Loucy (cell line): ENCODE measurements at regions not wholly inside any gene's neighbourhood (a gene's known extent, or its start where the extent isn't known, plus 50 kb on each side); places are given as distances from the start of the nearest gene placed in this dataset.

Experiments used
- H2AFZ ChIP-seq: fragments of 200-600 bp; sonication (generic); 2 replicates; pipeline ENCODE4 v1.6.0; 2016; ENCODE audit warnings: antibody characterized with exemption, mild to moderate bottlenecking, low read length, moderate library complexity
- H3F3A ChIP-seq: fragments of 200-600 bp; 2 replicates; pipeline ENCODE4 v1.6.0; 2016; ENCODE audit warnings: antibody characterized with exemption, low read depth, mild to moderate bottlenecking
- H3K27me3 ChIP-seq: fragments of 200-600 bp; sonication (generic); 2 replicates; pipeline ENCODE4 v1.6.1; 2014; ENCODE audit warnings: low read length, mild to moderate bottlenecking; ENCODE audit not compliant: insufficient read depth, poor library complexity, severe bottlenecking
- H3K36me3 ChIP-seq: fragments of 200-600 bp; sonication (generic); 2 replicates; pipeline ENCODE4 v1.6.1; 2016; ENCODE audit warnings: low read length; ENCODE audit not compliant: insufficient read depth
- H3K4me1 ChIP-seq: fragments of 200-600 bp; sonication (generic); 2 replicates; pipeline ENCODE4 v1.5.1; 2014; ENCODE audit warnings: low read length, mild to moderate bottlenecking; ENCODE audit not compliant: insufficient read depth, poor library complexity, severe bottlenecking
- H3K4me2 ChIP-seq: fragments of 200-600 bp; sonication (generic); 2 replicates; pipeline ENCODE4 v1.6.0; 2014; ENCODE audit warnings: antibody characterized with exemption, low read length, low read depth, mild to moderate bottlenecking; ENCODE audit not compliant: poor library complexity, severe bottlenecking
- H3K4me3 ChIP-seq: fragments of 200-600 bp; sonication (generic); 2 replicates; pipeline ENCODE4 v1.5.1; 2014; ENCODE audit warnings: low read length, mild to moderate bottlenecking, mixed read lengths; ENCODE audit not compliant: poor library complexity, severe bottlenecking
- H3K79me2 ChIP-seq: fragments of 200-600 bp; sonication (generic); 2 replicates; pipeline ENCODE4 v1.6.1; 2014; ENCODE audit warnings: low read length; ENCODE audit not compliant: insufficient read depth
- H3K9ac ChIP-seq: fragments of 200-600 bp; sonication (generic); 2 replicates; pipeline ENCODE4 v1.6.0; 2014; ENCODE audit warnings: mild to moderate bottlenecking, low read depth, low read length, moderate library complexity; ENCODE audit not compliant: poor library complexity, severe bottlenecking
- H3K9me2 ChIP-seq: fragments of 200-600 bp; sonication (generic); replicated peaks from 2 replicates; pipeline ENCODE4 v1.6.1; 2016; ENCODE audit warnings: low read depth, low read length, mixed read lengths
- H3K9me3 ChIP-seq: fragments of 200-600 bp; sonication (generic); 2 replicates; pipeline ENCODE4 v1.6.1; 2014; ENCODE audit warnings: mild to moderate bottlenecking, antibody characterized with exemption, low read length, low read depth; ENCODE audit not compliant: insufficient read depth
- H4K20me1 ChIP-seq: fragments of 200-600 bp; sonication (generic); 2 replicates; pipeline ENCODE4 v1.6.0; 2014; ENCODE audit warnings: antibody characterized with exemption, low read length, mild to moderate bottlenecking; ENCODE audit not compliant: insufficient read depth, poor library complexity, severe bottlenecking
- CTCF ChIP-seq: fragments of 200-600 bp; sonication (generic); conservative IDR thresholded peaks from 2 replicates; pipeline ENCODE4 v1.5.1; 2014; ENCODE audit warnings: mild to moderate bottlenecking, antibody characterized with exemption, low read length
- EZH2phosphoT487 ChIP-seq: fragments of 200-600 bp; IDR thresholded peaks from 2 replicates; pipeline ENCODE4 v1.6.1; 2018; ENCODE audit warnings: antibody characterized with exemption, mild to moderate bottlenecking, moderate library complexity, borderline replicate concordance

- no peaks in the 10 kb centered on the region for H3K27me3 ChIP-seq
- TF ChIP-seq EZH2phosphoT487 (no peak), CTCF (no peak)
- H4K20me1 ChIP-seq, result no peaks in the 10 kb centered on the region
- H3K9me2 ChIP-seq, result no peaks in the 10 kb centered on the region
- H3K4me2 ChIP-seq, result no peak overlapping the region
- no peaks in the 10 kb centered on the region for H3F3A ChIP-seq
- H2AFZ ChIP-seq, result no peak overlapping the region
- H3K79me2 ChIP-seq, result no peaks in the 10 kb centered on the region
- H3K4me1 ChIP-seq, result no peaks in the 10 kb centered on the region
- no peak overlapping the region for H3K9ac ChIP-seq
- no peaks in the 10 kb centered on the region for H3K9me3 ChIP-seq
- no peaks in the 10 kb centered on the region for H3K36me3 ChIP-seq
- no peak overlapping the region for H3K4me3 ChIP-seq
Measured at GRCh38 chr1:192436441-192437078, 119.8 kb downstream of the RGS21 start.

DNA sequence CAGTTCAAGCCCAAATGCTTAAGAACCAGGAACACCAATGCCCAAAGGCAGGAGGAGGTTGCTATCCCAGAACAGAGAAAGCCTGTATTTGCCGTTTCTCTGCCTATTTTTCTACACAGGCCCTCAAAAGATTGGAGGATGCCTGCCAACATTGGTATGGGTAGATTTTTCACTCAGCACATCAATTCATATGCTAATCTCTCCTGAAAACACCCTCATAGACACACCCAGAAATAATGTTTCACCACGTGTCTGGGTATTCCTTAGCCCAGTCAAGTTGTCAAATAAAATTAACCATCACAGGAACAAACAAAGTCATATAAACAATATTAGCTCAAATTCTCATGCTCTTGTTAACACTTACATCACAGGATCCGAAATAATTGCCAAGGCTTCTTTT, 121.9 kb downstream of the RGS21 start:
- H3K4me3 ChIP-seq, result no peak overlapping the region
- H3K79me2 ChIP-seq, result no peaks in the 10 kb centered on the region
- no peaks in the 10 kb centered on the region for H3K9me2 ChIP-seq
- no peaks in the 10 kb centered on the region for H4K20me1 ChIP-seq
- no peaks in the 10 kb centered on the region for H3K4me1 ChIP-seq
- H3K9ac ChIP-seq, result no peak overlapping the region
- no peaks in the 10 kb centered on the region for H3F3A ChIP-seq
- H3K36me3 ChIP-seq, result no peaks in the 10 kb centered on the region
- no peak overlapping the region for H3K4me2 ChIP-seq
- TF ChIP-seq EZH2phosphoT487 (no peak), CTCF (no peak)
- H3K27me3 ChIP-seq, result no peaks in the 10 kb centered on the region
- no peak overlapping the region for H2AFZ ChIP-seq
- H3K9me3 ChIP-seq, result no peaks in the 10 kb centered on the region

DNA sequence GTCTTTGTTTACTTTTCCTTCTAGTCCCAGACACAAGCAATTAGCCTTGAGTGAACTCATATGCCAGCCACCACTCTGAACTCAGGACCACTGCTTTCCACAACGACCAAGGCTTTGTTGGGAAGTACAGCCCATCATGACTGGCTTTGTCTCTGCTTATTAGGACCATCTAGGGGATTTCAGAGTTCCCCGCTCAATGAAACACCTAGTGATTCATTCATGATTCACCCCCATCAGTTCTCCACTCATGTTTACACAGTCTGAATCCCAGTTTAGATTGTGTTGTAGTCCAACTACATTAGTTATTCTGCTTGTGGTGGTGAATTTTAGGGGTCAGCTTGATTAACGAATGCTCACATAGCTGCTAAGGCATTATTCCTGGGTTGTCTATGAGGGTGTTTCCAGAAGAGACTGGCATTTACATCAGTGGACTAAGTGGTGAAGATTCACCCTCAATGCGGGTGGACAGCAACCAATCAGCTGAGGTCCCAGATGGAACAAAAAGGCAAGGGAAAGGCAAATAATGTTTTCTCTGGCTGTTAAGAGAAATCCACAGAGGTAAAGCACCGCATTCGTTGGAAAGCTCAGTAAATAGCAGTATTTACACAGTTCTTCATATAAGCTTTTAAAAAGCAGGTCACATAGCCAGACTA, 122.7 kb downstream of the RGS21 start:
- no peak overlapping the region for H2AFZ ChIP-seq
- H3K9me2 ChIP-seq, result no peaks in the 10 kb centered on the region
- H3K9me3 ChIP-seq, result no peaks in the 10 kb centered on the region
- no peak overlapping the region for H3K4me3 ChIP-seq
- no peaks in the 10 kb centered on the region for H3K36me3 ChIP-seq
- TF ChIP-seq CTCF (no peak), EZH2phosphoT487 (no peak)
- H3K79me2 ChIP-seq, result no peaks in the 10 kb centered on the region
- no peaks in the 10 kb centered on the region for H3K27me3 ChIP-seq
- no peaks in the 10 kb centered on the region for H3F3A ChIP-seq
- no peaks in the 10 kb centered on the region for H4K20me1 ChIP-seq
- no peaks in the 10 kb centered on the region for H3K4me1 ChIP-seq
- no peak overlapping the region for H3K4me2 ChIP-seq
- no peak overlapping the region for H3K9ac ChIP-seq
